Naive thymus-derived CD4-positive, alpha-beta T cell (primary cell): ENCODE measurements at regions not wholly inside any gene's neighbourhood (a gene's known extent, or its start where the extent isn't known, plus 50 kb on each side); places are given as distances from the start of the nearest gene placed in this dataset.

Source experiments
- ATAC-seq: fragments of 150-1000 bp; cut with Tn5 transposase; 2 replicates; pipeline ENCODE4 v1.10.0; 2021; ENCODE audit warnings: mild to moderate bottlenecking, moderate library complexity
- CTCF ChIA-PET: fragments of 350-600 bp; sonication (Branson Sonifier 250); formaldehyde crosslinking; loops from one replicate; lab custom pipeline; 2021; ENCODE audit warnings: antibody characterized with exemption; lab: Charles Lee
- POLR2A ChIA-PET: fragments of 350-600 bp; sonication (Branson Sonifier 250); formaldehyde crosslinking; loops from one replicate; lab custom pipeline; 2021; ENCODE audit warnings: antibody characterized with exemption, inconsistent platforms; lab: Charles Lee
- DNase-seq, 9 donors: peaks; one replicate each; pipeline versions ENCODE4 v3.0.0 to v3.0.0-alpha.2; 2020 to 2022; ENCODE audit warnings: mixed read lengths in 1 of 9
- H3K27ac ChIP-seq: one replicate; pipeline ENCODE4 v1.7.0; 2013; ENCODE audit warnings: mild to moderate bottlenecking, low read depth, low read length, moderate library complexity
- H3K27me3 ChIP-seq, 2 donors: one replicate each; pipeline ENCODE4 v1.7.0; 2013; ENCODE audit warnings: low read length in 2 of 2, mild to moderate bottlenecking in 2 of 2, moderate library complexity in 2 of 2; ENCODE audit not compliant: control insufficient read depth in 2 of 2, insufficient read depth in 2 of 2
- H3K36me3 ChIP-seq, 3 experiments: 1 replicate in 2 of 3; 2 replicates in 1 of 3; pipeline ENCODE4 v1.7.0; 2013; ENCODE audit warnings: low read length in 3 of 3, mild to moderate bottlenecking in 3 of 3, moderate library complexity in 1 of 3; ENCODE audit not compliant: insufficient read depth in 3 of 3, control insufficient read depth in 2 of 3
- H3K4me1 ChIP-seq, 2 donors: one replicate each; pipeline ENCODE4 v1.7.0; 2013; ENCODE audit warnings: low read length in 2 of 2, mild to moderate bottlenecking in 2 of 2, moderate library complexity in 1 of 2; ENCODE audit not compliant: control insufficient read depth in 2 of 2, insufficient read depth in 2 of 2
- H3K4me3 ChIP-seq: 2 replicates; pipeline ENCODE4 v1.7.0; 2013; ENCODE audit warnings: mild to moderate bottlenecking, low read length
- H3K9me3 ChIP-seq, 3 experiments: 1 replicate in 2 of 3; 2 replicates in 1 of 3; pipeline ENCODE4 v1.7.0; 2013; ENCODE audit warnings: low read length in 3 of 3; ENCODE audit not compliant: control insufficient read depth in 2 of 3
- H3K27ac Mint-ChIP-seq, 9 donors: one replicate each; pipeline ENCODE4 v1.8.0; 2020 to 2022; ENCODE audit warnings: mixed read lengths in 9 of 9, mild to moderate bottlenecking in 8 of 9, moderate library complexity in 5 of 9, inconsistent platforms in 2 of 9
- H3K27me3 Mint-ChIP-seq, 5 donors: one replicate each; pipeline ENCODE4 v1.8.0; 2021 to 2022; ENCODE audit warnings: mixed read lengths in 5 of 5, mild to moderate bottlenecking in 1 of 5
- H3K36me3 Mint-ChIP-seq, 5 donors: one replicate each; pipeline ENCODE4 v1.8.0; 2020 to 2022; ENCODE audit warnings: mixed read lengths in 5 of 5, mild to moderate bottlenecking in 3 of 5, inconsistent platforms in 1 of 5
- H3K4me1 Mint-ChIP-seq, 7 donors: one replicate each; pipeline ENCODE4 v1.8.0; 2020 to 2022; ENCODE audit warnings: mixed read lengths in 7 of 7, mild to moderate bottlenecking in 3 of 7, inconsistent platforms in 1 of 7
- H3K4me3 Mint-ChIP-seq, 10 donors: one replicate each; pipeline ENCODE4 v1.8.0; 2020 to 2022; ENCODE audit warnings: mild to moderate bottlenecking in 10 of 10, mixed read lengths in 10 of 10, moderate library complexity in 6 of 10, inconsistent platforms in 2 of 10
- H3K9me3 Mint-ChIP-seq, 11 donors: one replicate each; pipeline ENCODE4 v1.8.0; 2020 to 2022; ENCODE audit warnings: mixed read lengths in 11 of 11, mild to moderate bottlenecking in 4 of 11, inconsistent platforms in 1 of 11, moderate library complexity in 1 of 11
- intact Hi-C, 2 donors: fragments of 100-400 bp; cut with micrococcal nuclease; formaldehyde crosslinking; loops; one replicate each; pipeline ENCODE4 v1.15.1; 2023

GRCh38 chr6:168948002-168948401 is 305.6 kb downstream of the THBS2 start:
- H3K4me3 ChIP-seq, result no peak overlapping the region
- H3K4me1 Mint-ChIP-seq, result no peaks in the 10 kb centered on the region
- no peaks in the 10 kb centered on the region for H3K9me3 ChIP-seq
- no peaks in the 10 kb centered on the region for H3K36me3 ChIP-seq
- H3K36me3 Mint-ChIP-seq, result no peaks in the 10 kb centered on the region
- intact Hi-C loops, result no loop called here
- H3K27me3 ChIP-seq, result peaks cover 0 to 3% of the 10 kb centered on the region in 2 donors
- H3K4me3 Mint-ChIP-seq, result no peak overlapping the region
- ChIA-PET POLR2A (no interaction called here), CTCF (no interaction called here)
- H3K27ac Mint-ChIP-seq, result no peak overlapping the region
- DNase-seq, result no peak
- H3K4me1 ChIP-seq, result no peaks in the 10 kb centered on the region
- peaks cover 2 to 14% (median 5%) of the 10 kb centered on the region in 5 donors for H3K27me3 Mint-ChIP-seq
- no peaks in the 10 kb centered on the region for H3K9me3 Mint-ChIP-seq
- ATAC-seq, result no peak
- no peak overlapping the region for H3K27ac ChIP-seq

DNA sequence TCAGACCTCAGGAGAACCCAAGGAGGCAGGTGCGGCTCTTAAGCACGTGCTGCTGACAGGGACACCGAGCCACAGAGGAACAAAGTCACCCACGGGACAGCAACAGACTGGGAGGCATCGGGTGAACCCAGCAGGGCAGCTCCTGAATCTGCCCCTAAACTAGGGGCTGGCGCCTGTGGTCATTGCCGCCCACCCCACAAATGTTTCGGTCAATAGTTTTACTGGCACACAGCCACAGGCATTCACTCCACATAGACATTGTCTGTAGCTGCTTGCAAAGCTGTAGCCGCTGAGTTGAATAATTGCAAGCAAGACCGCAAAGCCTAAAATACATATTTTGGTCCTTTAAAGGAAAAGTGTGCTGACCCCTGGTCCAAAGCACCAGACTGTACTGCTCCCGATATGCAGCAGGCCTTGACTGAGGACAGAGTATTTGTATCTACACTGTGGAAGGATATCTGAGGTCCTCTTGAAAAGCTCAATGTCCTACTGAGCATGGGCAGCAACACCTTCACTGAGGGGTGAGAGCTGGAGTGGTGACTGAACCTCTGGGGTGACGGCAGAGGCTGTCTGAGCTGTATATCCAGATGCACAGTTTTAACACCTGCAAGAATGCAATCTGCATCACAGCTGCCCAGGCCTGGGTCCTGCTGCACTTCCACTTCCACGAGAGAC is 310.3 kb downstream of the THBS2 start:
- Histone ChIP-seq H3K4me3 (no peak overlapping the region), H3K9me3 (no peaks in the 10 kb centered on the region), H3K4me1 (no peaks in the 10 kb centered on the region), H3K36me3 (no peaks in the 10 kb centered on the region), H3K27me3 (peaks cover 0 to 3% of the 10 kb centered on the region in 2 donors), H3K27ac (no peak overlapping the region)
- no peak for ATAC-seq
- H3K4me1 Mint-ChIP-seq, result no peaks in the 10 kb centered on the region
- DNase-seq, result no peak
- ChIA-PET POLR2A (no interaction called here), CTCF (no interaction called here)
- no peaks in the 10 kb centered on the region for H3K9me3 Mint-ChIP-seq
- H3K4me3 Mint-ChIP-seq, result no peak overlapping the region
- peaks cover 0 to 17% (median 5%) of the 10 kb centered on the region in 5 donors for H3K27me3 Mint-ChIP-seq
- intact Hi-C loops, result no loop called here
- no peak overlapping the region for H3K27ac Mint-ChIP-seq
- H3K36me3 Mint-ChIP-seq, result no peaks in the 10 kb centered on the region

DNA sequence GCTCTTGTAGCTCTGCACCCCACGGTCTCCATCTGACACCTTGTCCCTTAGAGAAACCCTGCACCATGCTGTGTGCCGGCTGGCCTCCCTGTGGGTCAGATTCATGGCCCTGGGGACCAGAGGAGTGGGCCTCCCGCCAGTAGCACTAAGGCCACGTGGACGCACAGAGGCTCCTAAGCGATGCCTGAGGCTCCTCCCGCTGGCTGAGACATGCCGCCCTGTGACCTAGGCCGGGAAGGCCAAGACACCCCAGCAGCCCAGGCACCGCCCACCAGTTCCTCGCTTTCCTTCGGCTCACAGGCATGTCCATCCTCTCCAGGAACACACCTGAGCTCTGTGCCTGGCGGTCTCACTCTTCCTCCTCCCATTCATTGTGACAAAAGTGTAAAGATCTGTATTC is 311.0 kb downstream of the THBS2 start:
- Histone ChIP-seq H3K9me3 (no peaks in the 10 kb centered on the region), H3K36me3 (no peaks in the 10 kb centered on the region), H3K27me3 (peaks cover 0 to 3% of the 10 kb centered on the region in 2 donors), H3K4me1 (no peaks in the 10 kb centered on the region), H3K4me3 (no peak overlapping the region), H3K27ac (no peak overlapping the region)
- Mint-ChIP-seq H3K36me3 (no peaks in the 10 kb centered on the region), H3K4me3 (no peak overlapping the region), H3K27ac (no peak overlapping the region), H3K27me3 (peaks cover 0 to 17% (median 9%) of the 10 kb centered on the region in 5 donors), H3K4me1 (no peaks in the 10 kb centered on the region), H3K9me3 (no peaks in the 10 kb centered on the region)
- ATAC-seq (no peak), DNase-seq (no peak)
- intact Hi-C loops, result no loop called here
- CTCF ChIA-PET, result no interaction called here
- POLR2A ChIA-PET, result no interaction called here

GRCh38 chr6:168941036-168941435 is 312.6 kb downstream of the THBS2 start:
- no peaks in the 10 kb centered on the region for H3K4me1 Mint-ChIP-seq

DNA sequence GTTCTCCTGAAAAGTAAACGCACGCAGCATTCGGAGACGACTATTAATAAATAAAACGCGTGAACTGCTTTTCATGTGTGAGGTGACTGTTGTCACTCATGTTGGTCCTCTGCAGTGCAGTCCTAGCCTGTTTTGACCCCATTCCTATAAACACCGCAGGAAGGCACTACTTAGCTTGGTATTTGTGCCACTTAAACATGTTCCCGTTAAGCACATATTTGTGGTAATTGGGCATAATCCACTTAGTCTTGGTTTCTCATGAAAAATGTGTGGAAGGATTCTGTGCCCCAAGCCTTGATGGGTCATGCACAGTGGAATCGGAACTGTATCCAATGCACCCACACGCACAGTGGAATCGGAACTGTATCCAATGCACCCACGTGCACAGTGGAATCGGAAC is 313.9 kb downstream of the THBS2 start:
- ChIA-PET POLR2A (no interaction called here), CTCF (interaction anchor here (0.7 kb wide), 1 partner anchor 104 kb away, joined by 9 read pairs; no protein-coding TSS in a partner anchor)
- H3K9me3 Mint-ChIP-seq, result no peaks in the 10 kb centered on the region
- intact Hi-C loops, result no loop called here
- peaks cover 0 to 3% (median 0%) of the 10 kb centered on the region in 7 donors for H3K4me1 Mint-ChIP-seq
- ATAC-seq (no peak), DNase-seq (no peak)
- Histone ChIP-seq H3K27ac (no peak overlapping the region), H3K36me3 (no peaks in the 10 kb centered on the region), H3K27me3 (no peaks in the 10 kb centered on the region), H3K4me3 (no peak overlapping the region), H3K9me3 (no peaks in the 10 kb centered on the region), H3K4me1 (no peaks in the 10 kb centered on the region)
- no peaks in the 10 kb centered on the region for H3K36me3 Mint-ChIP-seq
- no peak overlapping the region for H3K27ac Mint-ChIP-seq
- peaks cover 12 to 25% (median 15%) of the 10 kb centered on the region in 5 donors for H3K27me3 Mint-ChIP-seq
- no peak overlapping the region for H3K4me3 Mint-ChIP-seq

More at GRCh38 chr6:168941036-168941435, 312.6 kb downstream of the THBS2 start:
- Mint-ChIP-seq H3K4me3 (no peak overlapping the region), H3K27ac (no peak overlapping the region), H3K27me3 (peaks cover 3 to 21% (median 11%) of the 10 kb centered on the region in 5 donors), H3K9me3 (no peaks in the 10 kb centered on the region), H3K36me3 (no peaks in the 10 kb centered on the region)
- intact Hi-C loops, result no loop called here
- Histone ChIP-seq H3K27ac (no peak overlapping the region), H3K36me3 (no peaks in the 10 kb centered on the region), H3K4me1 (no peaks in the 10 kb centered on the region), H3K27me3 (no peaks in the 10 kb centered on the region), H3K9me3 (no peaks in the 10 kb centered on the region), H3K4me3 (no peak overlapping the region)
- ATAC-seq, result no peak
- POLR2A ChIA-PET, result no interaction called here
- no peak for DNase-seq
- CTCF ChIA-PET, result no interaction called here

- H3K4me3 Mint-ChIP-seq, result no peak overlapping the region
- Histone ChIP-seq H3K9me3 (no peaks in the 10 kb centered on the region), H3K27me3 (no peaks in the 10 kb centered on the region), H3K4me1 (no peaks in the 10 kb centered on the region), H3K36me3 (no peaks in the 10 kb centered on the region), H3K27ac (no peak overlapping the region), H3K4me3 (no peak overlapping the region)
- peaks cover 16 to 33% (median 23%) of the 10 kb centered on the region in 5 donors for H3K27me3 Mint-ChIP-seq
- intact Hi-C loops, result no loop called here
- no peaks in the 10 kb centered on the region for H3K9me3 Mint-ChIP-seq
- ATAC-seq (no peak), DNase-seq (no peak)
- peaks cover 0 to 6% (median 0%) of the 10 kb centered on the region in 7 donors for H3K4me1 Mint-ChIP-seq
- ChIA-PET CTCF (no interaction called here), POLR2A (interaction anchor here (0.5 kb wide), 1 partner anchor 1125 kb away, joined by 3 read pairs; no protein-coding TSS in a partner anchor)
- H3K36me3 Mint-ChIP-seq, result no peaks in the 10 kb centered on the region
- H3K27ac Mint-ChIP-seq, result no peak overlapping the region
Observed at GRCh38 chr6:168939041-168939440, 314.6 kb downstream of the THBS2 start.

- Mint-ChIP-seq H3K4me3 (no peak overlapping the region), H3K4me1 (peaks cover 0 to 6% (median 0%) of the 10 kb centered on the region in 7 donors), H3K27me3 (peaks cover 19 to 36% (median 26%) of the 10 kb centered on the region in 5 donors), H3K27ac (no peak overlapping the region), H3K9me3 (no peaks in the 10 kb centered on the region), H3K36me3 (no peaks in the 10 kb centered on the region)
- no peak for DNase-seq
- no peak overlapping the region for H3K27ac ChIP-seq
- no peak overlapping the region for H3K4me3 ChIP-seq
- POLR2A ChIA-PET, result no interaction called here
- H3K4me1 ChIP-seq, result no peaks in the 10 kb centered on the region
- no peaks in the 10 kb centered on the region for H3K36me3 ChIP-seq
- no peaks in the 10 kb centered on the region for H3K9me3 ChIP-seq
- H3K27me3 ChIP-seq, result no peaks in the 10 kb centered on the region
- CTCF ChIA-PET, result interaction anchor here (0.6 kb wide), 1 partner anchor 646 kb away, joined by 4 read pairs; no protein-coding TSS in a partner anchor
- ATAC-seq, result no peak
- intact Hi-C loops, result no loop called here
Observed at GRCh38 chr6:168938546-168938945, 315.1 kb downstream of the THBS2 start.
